ENCODE measurements at regions not wholly inside any gene's neighbourhood (a gene's known extent, or its start where the extent isn't known, plus 50 kb on each side); places are given as distances from the start of the nearest gene placed in this dataset.

DNA sequence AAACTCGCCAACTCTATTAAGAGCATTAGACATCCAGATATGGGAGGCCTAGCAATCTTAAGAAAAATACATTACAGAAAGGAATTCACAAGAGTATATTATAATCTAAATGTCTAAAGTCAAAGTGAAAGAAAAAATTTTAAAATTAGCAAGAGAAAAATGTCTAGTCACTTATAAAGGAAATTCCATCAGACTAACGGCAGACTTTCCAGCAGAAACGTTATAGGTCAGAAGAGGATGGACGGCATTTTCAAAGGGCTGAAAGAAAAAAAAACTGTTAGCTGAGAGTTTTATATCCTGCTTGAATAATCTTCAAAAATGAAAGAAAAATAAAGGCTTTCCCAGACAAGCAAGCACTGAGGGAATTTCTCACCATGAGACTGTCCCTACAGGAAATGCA lies 269.0 kb downstream of the HDGFL1 start:
- no peak for TF ChIP-seq POLR2A (IDR thresholded peaks at IDR 0.05; ENCODE audit: low read length)
- TF ChIP-seq, protein P1, sequence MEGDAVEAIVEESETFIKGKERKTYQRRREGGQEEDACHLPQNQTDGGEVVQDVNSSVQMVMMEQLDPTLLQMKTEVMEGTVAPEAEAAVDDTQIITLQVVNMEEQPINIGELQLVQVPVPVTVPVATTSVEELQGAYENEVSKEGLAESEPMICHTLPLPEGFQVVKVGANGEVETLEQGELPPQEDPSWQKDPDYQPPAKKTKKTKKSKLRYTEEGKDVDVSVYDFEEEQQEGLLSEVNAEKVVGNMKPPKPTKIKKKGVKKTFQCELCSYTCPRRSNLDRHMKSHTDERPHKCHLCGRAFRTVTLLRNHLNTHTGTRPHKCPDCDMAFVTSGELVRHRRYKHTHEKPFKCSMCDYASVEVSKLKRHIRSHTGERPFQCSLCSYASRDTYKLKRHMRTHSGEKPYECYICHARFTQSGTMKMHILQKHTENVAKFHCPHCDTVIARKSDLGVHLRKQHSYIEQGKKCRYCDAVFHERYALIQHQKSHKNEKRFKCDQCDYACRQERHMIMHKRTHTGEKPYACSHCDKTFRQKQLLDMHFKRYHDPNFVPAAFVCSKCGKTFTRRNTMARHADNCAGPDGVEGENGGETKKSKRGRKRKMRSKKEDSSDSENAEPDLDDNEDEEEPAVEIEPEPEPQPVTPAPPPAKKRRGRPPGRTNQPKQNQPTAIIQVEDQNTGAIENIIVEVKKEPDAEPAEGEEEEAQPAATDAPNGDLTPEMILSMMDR (IDR thresholded peaks at IDR 0.05): no peak
- TF ChIP-seq REST (IDR thresholded peaks at IDR 0.05): no peak
- TF ChIP-seq PHF8 (IDR thresholded peaks at IDR 0.05; ENCODE audit: borderline replicate concordance, low read depth): no peak
- TF ChIP-seq, protein P2, sequence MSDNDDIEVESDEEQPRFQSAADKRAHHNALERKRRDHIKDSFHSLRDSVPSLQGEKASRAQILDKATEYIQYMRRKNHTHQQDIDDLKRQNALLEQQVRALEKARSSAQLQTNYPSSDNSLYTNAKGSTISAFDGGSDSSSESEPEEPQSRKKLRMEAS (IDR thresholded peaks at IDR 0.05): no peak

Data from A549 (cell line).